GM23338 (cell line): ENCODE measurements at regions not wholly inside any gene's neighbourhood (a gene's known extent, or its start where the extent isn't known, plus 50 kb on each side); places are given as distances from the start of the nearest gene placed in this dataset.

Experiments
- ATAC-seq: fragments of 200-7000 bp; cut with Tn5 transposase; 3 replicates; pipeline ENCODE4 v1.9.1; 2020
- DNase-seq: peaks from one replicate; pipeline ENCODE4 v3.0.0-alpha.2; 2015; ENCODE audit warnings: low spot score
- H2AFZ ChIP-seq: fragments of 200-600 bp; sonication (generic); 2 replicates; pipeline ENCODE4 v1.8.0; 2016; ENCODE audit warnings: antibody characterized with exemption, mild to moderate bottlenecking, moderate library complexity
- H3F3A ChIP-seq: fragments of 200-600 bp; sonication (generic); replicated peaks from 2 replicates; pipeline ENCODE4 v1.8.0; 2017; ENCODE audit warnings: antibody characterized with exemption, mixed run types, low read depth
- H3K27ac ChIP-seq: fragments of 200-600 bp; sonication (generic); 2 replicates; pipeline ENCODE4 v1.6.1; 2016; ENCODE audit warnings: low read depth
- H3K27me3 ChIP-seq: fragments of 200-600 bp; sonication (generic); 2 replicates; pipeline ENCODE4 v1.8.0; 2016; ENCODE audit warnings: mild to moderate bottlenecking, mixed run types, moderate library complexity; ENCODE audit not compliant: insufficient read depth
- H3K36me3 ChIP-seq: fragments of 200-600 bp; sonication (generic); 2 replicates; pipeline ENCODE4 v1.8.0; 2016; ENCODE audit warnings: mild to moderate bottlenecking; ENCODE audit not compliant: insufficient read depth
- H3K4me1 ChIP-seq: fragments of 200-600 bp; sonication (generic); 2 replicates; pipeline ENCODE4 v1.8.0; 2016; ENCODE audit warnings: mild to moderate bottlenecking, moderate library complexity; ENCODE audit not compliant: insufficient read depth
- H3K4me2 ChIP-seq: fragments of 200-600 bp; sonication (generic); 2 replicates; pipeline ENCODE4 v1.7.1; 2017; ENCODE audit warnings: mixed run types
- H3K4me3 ChIP-seq: fragments of 200-600 bp; sonication (generic); 2 replicates; pipeline ENCODE4 v1.6.1; 2016; ENCODE audit warnings: mixed run types
- H3K79me2 ChIP-seq: fragments of 200-600 bp; sonication (generic); replicated peaks from 2 replicates; pipeline ENCODE4 v1.8.0; 2017; ENCODE audit warnings: mild to moderate bottlenecking; ENCODE audit not compliant: insufficient read depth
- H3K9me2 ChIP-seq: fragments of 200-600 bp; sonication (generic); 2 replicates; pipeline ENCODE4 v1.8.0; 2017; ENCODE audit not compliant: insufficient read depth
- H4K20me1 ChIP-seq: fragments of 200-600 bp; sonication (generic); replicated peaks from 2 replicates; pipeline ENCODE4 v1.8.0; 2017; ENCODE audit warnings: mild to moderate bottlenecking; ENCODE audit not compliant: insufficient read depth
- H3K27ac Mint-ChIP-seq: 2 replicates; pipeline ENCODE4 v1.8.0; 2020; ENCODE audit warnings: inconsistent platforms, mild to moderate bottlenecking, moderate library complexity, mixed read lengths
- H3K27me3 Mint-ChIP-seq: 3 replicates; pipeline ENCODE4 v1.8.0; 2022; ENCODE audit warnings: low read depth, mild to moderate bottlenecking, moderate library complexity, mixed read lengths, inconsistent platforms; ENCODE audit not compliant: insufficient read depth, poor library complexity
- H3K36me3 Mint-ChIP-seq: 3 replicates; pipeline ENCODE4 v1.8.0; 2021; ENCODE audit warnings: low read depth, mild to moderate bottlenecking, inconsistent platforms, moderate library complexity, mixed read lengths
- H3K4me1 Mint-ChIP-seq: 3 replicates; pipeline ENCODE4 v1.8.0; 2020; ENCODE audit warnings: mild to moderate bottlenecking, inconsistent platforms, mixed read lengths
- H3K4me3 Mint-ChIP-seq: 3 replicates; pipeline ENCODE4 v1.8.0; 2021; ENCODE audit warnings: moderate library complexity, mild to moderate bottlenecking, inconsistent platforms, mixed read lengths
- H3K9me3 Mint-ChIP-seq: 3 replicates; pipeline ENCODE4 v1.8.0; 2020; ENCODE audit warnings: moderate library complexity, mild to moderate bottlenecking, inconsistent platforms, mixed read lengths
- CREB1 ChIP-seq: fragments of 250-450 bp; sonication (Bioruptor Pico); IDR thresholded peaks from 2 replicates; pipeline ENCODE4 v1.5.0; 2020; ENCODE audit warnings: low read depth, mild to moderate bottlenecking, moderate library complexity
- CTCF ChIP-seq, 2 experiments: fragments of 200-600 bp in 1 of 2; sonication (generic) in 1 of 2; conservative IDR thresholded peaks; 2 replicates each; pipeline versions ENCODE4 v1.5.1 to v1.6.1; 2016 to 2017; ENCODE audit warnings: antibody characterized with exemption in 2 of 2, low read depth in 2 of 2, mild to moderate bottlenecking in 2 of 2, moderate library complexity in 1 of 2
- ETS1 ChIP-seq: IDR thresholded peaks from 2 replicates; pipeline ENCODE4 v1.6.1; 2016; ENCODE audit warnings: antibody characterized with exemption
- EZH2 ChIP-seq: fragments of 200-600 bp; sonication (generic); IDR thresholded peaks from one replicate; pipeline ENCODE4 v1.8.0; 2017; ENCODE audit warnings: antibody characterized with exemption, mild to moderate bottlenecking, low read depth; ENCODE audit not compliant: unreplicated experiment
- EZH2phosphoT487 ChIP-seq: fragments of 200-600 bp; sonication (generic); IDR thresholded peaks from one replicate; pipeline ENCODE4 v1.8.1; 2018; ENCODE audit warnings: antibody characterized with exemption; ENCODE audit not compliant: unreplicated experiment
- JUNB ChIP-seq: IDR thresholded peaks from one replicate; pipeline ENCODE4 v1.6.1; 2016; ENCODE audit warnings: antibody characterized with exemption; ENCODE audit not compliant: unreplicated experiment
- NANOG ChIP-seq: IDR thresholded peaks from 2 replicates; pipeline ENCODE4 v1.6.1; 2016; ENCODE audit warnings: antibody characterized with exemption, borderline replicate concordance
- POLR2AphosphoS5 ChIP-seq: IDR thresholded peaks from 2 replicates; pipeline ENCODE4 v1.6.1; 2016; ENCODE audit warnings: antibody characterized with exemption, low read depth
- REST ChIP-seq: IDR thresholded peaks from one replicate; pipeline ENCODE4 v1.6.1; 2018; ENCODE audit warnings: antibody characterized with exemption; ENCODE audit not compliant: unreplicated experiment
- STAT1 ChIP-seq: IDR thresholded peaks from one replicate; pipeline ENCODE4 v1.6.1; 2016; ENCODE audit warnings: antibody characterized with exemption; ENCODE audit not compliant: unreplicated experiment
- ZNF114 ChIP-seq: fragments of 250-450 bp; sonication (Bioruptor Pico); IDR thresholded peaks from 2 replicates; pipeline ENCODE4 v1.5.0; 2020; ENCODE audit warnings: mild to moderate bottlenecking, moderate library complexity
- ZNF331 ChIP-seq: fragments of 250-450 bp; sonication (Bioruptor Pico); IDR thresholded peaks from 2 replicates; pipeline ENCODE4 v1.5.0; 2020; ENCODE audit warnings: low read depth, mild to moderate bottlenecking, moderate library complexity
- ZNF462 ChIP-seq: fragments of 250-450 bp; sonication (Bioruptor Pico); IDR thresholded peaks from 2 replicates; pipeline ENCODE4 v1.5.0; 2020; ENCODE audit warnings: mild to moderate bottlenecking, moderate library complexity

- no peak overlapping the region for H3K4me3 ChIP-seq
- no peak for DNase-seq
- ATAC-seq, result no peak
- H3F3A ChIP-seq, result no peaks in the 10 kb centered on the region
- H3K4me2 ChIP-seq, result no peak overlapping the region
- H4K20me1 ChIP-seq, result no peaks in the 10 kb centered on the region
- peaks cover 2% of the 10 kb centered on the region for H3K27me3 Mint-ChIP-seq
- no peak overlapping the region for H3K4me3 Mint-ChIP-seq
- H3K9me2 ChIP-seq, result no peaks in the 10 kb centered on the region
- TF ChIP-seq ZNF331 (CRISPR knock-in tag) (no peak), REST (no peak), CREB1 (CRISPR knock-in tag) (no peak), EZH2phosphoT487 (no peak), NANOG (no peak), EZH2 (no peak), STAT1 (no peak), CTCF (conservative IDR thresholded peaks at IDR 0.05; ENCODE audit: low read depth in 2 of 2) (no peak), ZNF462 (no peak), ETS1 (no peak), POLR2AphosphoS5 (no peak), ZNF114 (CRISPR knock-in tag) (no peak), JUNB (no peak)
- no peaks in the 10 kb centered on the region for H3K36me3 ChIP-seq
- no peak overlapping the region for H2AFZ ChIP-seq
- H3K79me2 ChIP-seq, result no peaks in the 10 kb centered on the region
- H3K36me3 Mint-ChIP-seq, result no peaks in the 10 kb centered on the region
- H3K4me1 ChIP-seq, result peaks cover 10% of the 10 kb centered on the region
- H3K27ac Mint-ChIP-seq, result no peak overlapping the region
- peaks cover 16% of the 10 kb centered on the region for H3K4me1 Mint-ChIP-seq
- no peaks in the 10 kb centered on the region for H3K9me3 Mint-ChIP-seq
- H3K27ac ChIP-seq, result no peak overlapping the region
- H3K27me3 ChIP-seq, result no peaks in the 10 kb centered on the region
Measured at GRCh38 chrY:7793989-7794388, 882.4 kb upstream of the AMELY start.
